NOMO-1 treated with dmso at 0.1 percent for 144 hours (cell line): ENCODE measurements at regions not wholly inside any gene's neighbourhood (a gene's known extent, or its start where the extent isn't known, plus 50 kb on each side); places are given as distances from the start of the nearest gene placed in this dataset.
A peak's percentile ranks its signal among the peaks of the same experiment; 100 is the strongest.
"Not testable (repeated sequence)": the region's sequence is repeated elsewhere in the genome, so short reads cannot be mapped to it uniquely, and the experiment has no call there.

Experiments used
- DNase-seq: peaks from one replicate; lab custom pipeline; 2025; ENCODE audit not compliant: unreplicated experiment; lab: John Stamatoyannopoulos, UW

DNA sequence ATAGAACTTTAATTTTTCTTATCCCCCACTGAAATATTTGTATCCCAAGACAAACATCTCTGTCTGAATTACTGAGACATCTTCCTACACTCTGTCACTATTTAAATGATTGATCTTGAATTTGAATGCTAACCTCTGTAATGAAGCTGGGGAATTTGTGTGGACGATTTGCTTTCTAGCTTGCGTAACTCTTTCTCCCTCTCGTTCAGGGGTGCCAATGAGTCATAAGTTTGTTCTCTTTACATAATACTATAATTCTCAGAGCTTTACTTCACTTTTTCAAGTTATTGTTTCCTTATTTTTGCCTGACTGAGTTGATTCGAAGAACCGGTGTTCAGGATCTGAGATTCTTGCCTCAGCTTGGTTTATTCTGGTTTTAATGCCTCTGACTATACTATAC, 783.3 kb upstream of the CADM2 start:
- peak; percentile 87 for DNase-seq

- DNase-seq, result no peak
Observed at GRCh38 chr3:84184937-84185336, 773.9 kb upstream of the CADM2 start.

DNA sequence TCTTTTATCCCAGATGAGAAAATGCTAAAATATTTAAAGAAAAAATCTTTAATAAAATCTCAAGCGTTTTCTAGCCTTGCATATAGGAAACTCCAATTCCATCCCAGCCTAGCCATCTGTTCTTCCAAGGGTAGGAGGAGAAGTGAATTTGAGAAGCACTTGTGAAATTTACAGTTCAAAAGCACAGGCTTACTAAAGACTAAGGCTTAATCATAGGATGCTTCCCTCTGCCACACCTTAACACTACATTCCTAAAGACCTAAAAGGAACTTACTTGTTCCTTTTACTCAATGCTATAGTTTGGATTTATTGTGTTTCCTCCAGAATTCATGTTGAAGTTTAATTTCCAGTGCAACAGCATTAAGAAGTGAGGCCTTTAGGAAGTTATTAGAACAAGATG, 764.8 kb upstream of the CADM2 start:
- no peak for DNase-seq

DNA sequence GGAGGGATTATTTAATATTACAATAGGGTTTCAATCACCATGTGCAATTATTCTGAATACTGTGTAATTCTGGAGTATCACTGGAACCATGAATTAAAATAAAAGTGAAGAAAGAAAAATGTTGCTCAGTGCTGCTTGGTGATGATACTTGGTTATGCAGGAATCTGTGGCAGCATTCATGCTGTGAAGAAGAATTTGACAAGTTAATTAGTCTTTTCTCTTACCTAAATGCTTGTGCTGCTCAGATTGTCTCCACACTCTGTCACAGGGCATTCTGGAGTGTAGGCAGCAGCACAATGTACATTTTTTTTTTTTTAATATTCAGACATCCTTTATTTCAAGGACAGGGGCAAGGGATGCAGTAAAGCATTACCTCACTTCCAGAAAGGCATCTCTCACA, 749.3 kb upstream of the CADM2 start:
- no peak for DNase-seq

DNA sequence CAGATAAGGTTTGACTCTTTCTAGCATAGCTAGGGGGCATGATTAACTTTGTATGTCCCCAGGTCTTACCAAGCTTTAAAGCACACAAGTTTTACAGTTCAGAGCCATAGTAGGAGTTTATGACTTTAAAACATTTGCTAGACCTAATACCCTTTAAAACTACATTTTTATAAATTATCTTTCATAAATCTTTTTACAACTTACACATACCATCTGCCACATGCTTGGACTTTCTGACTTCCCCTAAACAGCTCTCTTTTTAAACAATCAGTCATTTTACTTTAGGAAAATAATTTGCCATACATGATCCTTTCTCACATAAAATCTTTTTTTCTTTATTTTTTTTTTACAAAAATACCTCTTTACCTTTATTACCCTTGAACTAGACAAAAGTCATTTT, 735.3 kb upstream of the CADM2 start:
- no peak for DNase-seq

- DNase-seq, result no peak
Observed at GRCh38 chr3:84224262-84224661, 734.5 kb upstream of the CADM2 start.

GRCh38 chr3:84236261-84236660, 722.5 kb upstream of the CADM2 start:
- no peak for DNase-seq

GRCh38 chr3:84245789-84246188, 713.0 kb upstream of the CADM2 start:
- DNase-seq, result no peak

DNA sequence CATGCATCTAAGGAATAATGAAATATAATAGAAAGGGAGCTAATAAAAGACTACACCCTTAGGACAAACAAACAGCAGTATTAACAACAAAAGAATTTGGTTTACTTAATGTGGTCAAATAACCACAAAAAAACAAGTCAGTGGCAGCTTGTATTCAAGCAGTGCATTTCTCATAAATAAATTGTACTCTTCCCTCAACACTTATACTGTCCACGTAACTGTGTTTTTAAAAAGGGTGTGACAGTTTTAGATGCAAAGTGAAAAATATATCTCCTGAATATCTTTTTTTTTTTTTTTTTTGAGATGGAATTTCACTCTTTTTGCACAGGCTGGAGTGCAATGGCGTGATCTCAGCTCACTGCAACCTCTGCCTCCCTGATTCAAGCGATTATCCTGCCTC, 698.2 kb upstream of the CADM2 start:
- DNase-seq, result no peak

DNA sequence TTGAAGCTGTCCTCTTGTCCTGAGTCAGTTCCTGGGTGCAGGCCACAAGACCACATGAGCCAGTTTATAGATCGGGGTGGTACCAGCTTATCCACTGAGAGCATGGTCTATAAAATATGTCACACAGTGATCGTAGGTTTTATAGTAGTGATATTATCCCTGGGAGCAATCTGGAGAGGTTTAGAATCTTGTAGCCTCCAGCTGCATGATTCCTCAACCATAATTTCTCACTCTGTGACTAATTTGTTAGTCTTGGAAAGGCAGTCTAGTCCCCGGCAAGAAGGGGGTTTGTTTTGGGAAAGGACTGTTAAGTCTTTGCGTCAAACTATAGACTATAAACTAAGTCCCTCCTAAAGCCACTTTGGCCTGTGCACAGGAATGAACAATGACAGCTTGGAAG, 693.0 kb upstream of the CADM2 start:
- no peak for DNase-seq

- DNase-seq, result no peak
Observed at GRCh38 chr3:84275532-84275931, 683.3 kb upstream of the CADM2 start.

DNA sequence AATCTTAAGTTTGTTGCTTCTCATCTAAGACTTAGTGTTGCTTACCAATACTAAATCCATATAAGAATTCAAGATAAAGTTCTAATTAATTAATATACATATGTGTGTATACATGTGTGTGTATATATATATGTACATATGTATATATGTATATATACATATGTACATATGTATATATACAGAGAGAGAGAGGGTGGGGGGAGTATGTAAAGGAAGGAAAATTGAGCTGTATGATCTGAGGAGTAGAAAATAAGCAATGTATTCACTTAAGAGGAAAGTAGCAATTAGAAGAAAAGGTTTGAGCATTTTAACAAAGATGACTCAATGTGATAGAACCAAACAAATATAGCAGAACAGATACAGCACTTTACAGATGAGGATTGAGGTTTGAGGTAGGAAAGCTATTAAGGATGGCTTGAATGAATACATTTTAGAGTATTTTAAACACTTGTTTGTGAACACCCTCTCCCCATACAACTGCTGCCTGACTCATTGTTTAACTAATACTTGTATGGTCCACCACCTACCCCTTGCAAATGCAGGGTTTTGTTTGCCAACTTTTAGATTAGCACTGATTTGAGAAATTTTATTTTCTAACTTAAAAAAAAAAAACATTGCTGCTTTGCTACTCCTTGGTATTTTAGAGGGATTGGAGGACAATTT, 681.1 kb upstream of the CADM2 start:
- DNase-seq, result no peak

GRCh38 chr3:84292128-84292527, 666.7 kb upstream of the CADM2 start:
- DNase-seq, result no peak

- no peak for DNase-seq
Observed at GRCh38 chr3:84299329-84299728, 659.5 kb upstream of the CADM2 start.

DNA sequence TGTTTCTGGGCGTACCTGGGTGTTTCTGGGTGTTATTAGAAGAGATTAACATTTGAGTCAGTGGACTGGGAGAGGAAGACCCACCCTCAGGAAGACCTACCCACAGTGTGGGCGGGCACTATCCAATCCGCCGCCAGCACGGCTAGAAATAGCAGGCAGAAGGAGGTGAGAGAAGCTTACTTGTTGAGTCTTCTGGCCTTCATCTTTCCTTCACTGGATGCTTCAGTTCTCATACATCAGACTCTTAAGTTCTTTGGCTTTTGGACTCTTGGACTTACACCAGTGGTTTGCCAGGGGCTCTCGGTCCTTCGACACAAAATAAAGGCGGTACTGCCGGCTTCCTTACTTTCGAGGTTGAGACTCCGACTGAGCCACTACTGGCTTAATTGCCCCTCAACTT, 654.6 kb upstream of the CADM2 start:
- no peak for DNase-seq

- DNase-seq, result no peak
Observed at GRCh38 chr3:84307339-84307738, 651.5 kb upstream of the CADM2 start.

DNA sequence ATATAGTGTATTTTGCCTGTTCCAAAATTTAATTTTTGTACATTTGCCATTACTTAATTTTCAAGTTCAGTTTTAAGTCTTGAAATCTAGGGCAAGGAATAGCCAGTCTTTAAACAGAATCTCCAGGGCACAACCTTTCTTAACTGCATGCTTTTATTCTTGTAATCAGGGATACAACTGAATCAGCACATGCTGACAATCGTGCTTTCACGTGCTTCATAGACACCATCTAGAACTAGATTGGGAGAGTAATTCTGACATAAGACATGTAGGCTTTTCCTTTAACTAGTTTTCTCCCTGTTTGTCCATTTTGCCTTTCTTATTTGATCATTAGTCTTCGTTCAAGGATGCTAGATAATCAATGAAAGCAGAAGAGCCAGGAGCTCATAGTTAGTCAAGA, 650.4 kb upstream of the CADM2 start:
- DNase-seq, result no peak

GRCh38 chr3:84318273-84318809, 640.4 kb upstream of the CADM2 start:
- DNase-seq, result no peak

DNA sequence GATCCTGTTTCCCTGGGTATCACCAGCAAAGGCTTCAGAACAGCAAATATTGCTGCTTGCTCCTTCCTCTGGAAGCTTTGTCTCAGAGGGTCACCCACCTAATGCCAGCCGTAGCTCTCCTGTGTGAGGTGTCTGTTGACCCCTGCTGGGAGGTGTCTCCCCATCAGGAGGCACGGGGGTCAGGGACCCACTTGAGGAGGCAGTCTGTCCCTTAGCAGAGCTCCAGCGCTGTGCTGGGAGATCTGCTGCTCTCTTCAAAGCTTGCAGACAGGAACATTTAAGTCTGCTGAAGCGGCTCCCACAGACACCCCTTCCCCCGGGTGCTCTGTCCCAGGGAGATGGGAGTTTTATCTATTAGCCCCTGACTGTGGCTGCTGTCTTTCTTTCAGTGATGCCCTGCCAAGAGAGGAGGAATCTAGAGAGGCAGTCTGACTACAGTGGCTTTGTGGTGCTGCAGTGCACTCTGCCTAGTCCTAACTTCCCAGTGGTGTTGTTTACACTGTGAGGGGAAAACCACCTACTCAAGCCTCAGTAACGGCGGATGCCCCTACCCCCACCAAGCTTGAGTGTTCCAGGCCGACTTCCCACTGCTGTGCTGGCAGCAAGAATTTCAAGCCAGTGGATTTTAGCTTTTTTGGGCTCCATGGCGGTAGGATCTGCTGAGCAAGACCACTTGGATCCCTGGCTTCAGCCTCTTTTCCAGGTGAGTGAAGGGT, 593.1 kb upstream of the CADM2 start:
- DNase-seq, result not testable (repeated sequence)
